Osteoblast (primary cell): ENCODE measurements at regions not wholly inside any gene's neighbourhood (a gene's known extent, or its start where the extent isn't known, plus 50 kb on each side); places are given as distances from the start of the nearest gene placed in this dataset.

ENCODE experiments used
- DNase-seq: peaks from one replicate; pipeline ENCODE4 v3.0.0; 2011; ENCODE audit warnings: low spot score, mixed read lengths; ENCODE audit not compliant: insufficient read length; ENCODE audit errors: missing footprints
- H2AFZ ChIP-seq: 2 replicates; pipeline ENCODE4 v1.6.0; 2011; ENCODE audit warnings: mild to moderate bottlenecking, low read length
- H3K27ac ChIP-seq: 2 replicates; pipeline ENCODE4 v1.5.1; 2011; ENCODE audit warnings: mild to moderate bottlenecking, low read depth, low read length, moderate library complexity
- H3K27me3 ChIP-seq: 2 replicates; pipeline ENCODE4 v1.6.0; 2012; ENCODE audit warnings: mild to moderate bottlenecking, control low read depth, inconsistent platforms, low read length, moderate library complexity; ENCODE audit not compliant: insufficient read depth
- H3K36me3 ChIP-seq: 2 replicates; pipeline ENCODE4 v1.5.1; 2011; ENCODE audit warnings: mild to moderate bottlenecking, low read length, control low read depth, moderate library complexity; ENCODE audit not compliant: insufficient read depth
- H3K4me1 ChIP-seq: 2 replicates; pipeline ENCODE4 v1.5.1; 2011; ENCODE audit warnings: mild to moderate bottlenecking, low read length, control low read depth, moderate library complexity; ENCODE audit not compliant: insufficient read depth
- H3K4me2 ChIP-seq: 2 replicates; pipeline ENCODE4 v1.6.0; 2011; ENCODE audit warnings: mild to moderate bottlenecking, low read length; ENCODE audit not compliant: insufficient read depth
- H3K4me3 ChIP-seq: fragments of 200-600 bp; sonication (generic); 3 replicates; pipeline ENCODE4 v1.5.1; 2012; ENCODE audit warnings: mild to moderate bottlenecking, low read length, inconsistent platforms; ENCODE audit not compliant: insufficient read depth
- H3K79me2 ChIP-seq: 2 replicates; pipeline ENCODE4 v1.6.0; 2012; ENCODE audit warnings: mild to moderate bottlenecking, low read length, control low read depth, inconsistent platforms; ENCODE audit not compliant: insufficient read depth
- H3K9me3 ChIP-seq: 2 replicates; pipeline ENCODE4 v1.5.1; 2011; ENCODE audit warnings: low read depth, low read length, control low read depth
- H4K20me1 ChIP-seq: 2 replicates; pipeline ENCODE4 v1.6.0; 2012; ENCODE audit warnings: mild to moderate bottlenecking, low read length, control low read depth; ENCODE audit not compliant: insufficient read depth
- CTCF ChIP-seq: IDR thresholded peaks from 2 replicates; pipeline ENCODE4 v1.5.1; 2011; ENCODE audit warnings: mild to moderate bottlenecking, low read depth, low read length, moderate library complexity; ENCODE audit errors: extremely low read depth

DNA sequence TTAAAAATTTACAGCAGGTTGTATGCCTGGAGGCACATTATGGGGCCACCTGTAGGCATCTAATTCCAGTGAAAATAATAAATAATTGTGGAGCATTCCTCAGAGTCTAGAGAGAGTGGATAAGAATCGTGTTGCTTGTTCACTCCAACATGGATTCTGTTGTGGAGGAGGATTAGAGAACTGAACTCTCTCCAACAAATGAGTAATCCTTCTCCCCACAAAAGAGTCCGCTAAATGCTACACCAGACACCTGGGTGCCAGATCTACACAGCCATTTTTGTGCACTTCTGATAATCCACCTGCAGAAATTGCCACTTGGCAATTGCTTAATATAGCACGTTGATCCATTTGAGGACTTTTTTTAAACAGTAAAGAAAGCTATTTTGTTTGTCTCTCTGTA lies 113.7 kb upstream of the DPYD start:
- TF ChIP-seq CTCF, result no peak
- Histone ChIP-seq H3K9me3 (no peaks in the 10 kb centered on the region), H3K4me2 (peak overlapping the region; percentile 49), H3K79me2 (peaks cover 71% of the 10 kb centered on the region), H4K20me1 (no peaks in the 10 kb centered on the region), H3K27me3 (no peaks in the 10 kb centered on the region), H3K27ac (peak overlapping the region; percentile 63), H3K4me1 (peaks cover 37% of the 10 kb centered on the region), H3K36me3 (no peaks in the 10 kb centered on the region), H2AFZ (peak overlapping the region; percentile 38), H3K4me3 (no peak overlapping the region)
- DNase-seq, result no peak

- Histone ChIP-seq H3K4me1 (peaks cover 42% of the 10 kb centered on the region), H2AFZ (no peak overlapping the region), H3K9me3 (no peaks in the 10 kb centered on the region), H3K27me3 (no peaks in the 10 kb centered on the region), H3K27ac (no peak overlapping the region), H4K20me1 (no peaks in the 10 kb centered on the region), H3K4me2 (no peak overlapping the region), H3K4me3 (no peak overlapping the region), H3K79me2 (peaks cover 69% of the 10 kb centered on the region), H3K36me3 (no peaks in the 10 kb centered on the region)
- DNase-seq, result no peak
- no peak for TF ChIP-seq CTCF
Observed at GRCh38 chr1:98032958-98033357, 112.1 kb upstream of the DPYD start.

DNA sequence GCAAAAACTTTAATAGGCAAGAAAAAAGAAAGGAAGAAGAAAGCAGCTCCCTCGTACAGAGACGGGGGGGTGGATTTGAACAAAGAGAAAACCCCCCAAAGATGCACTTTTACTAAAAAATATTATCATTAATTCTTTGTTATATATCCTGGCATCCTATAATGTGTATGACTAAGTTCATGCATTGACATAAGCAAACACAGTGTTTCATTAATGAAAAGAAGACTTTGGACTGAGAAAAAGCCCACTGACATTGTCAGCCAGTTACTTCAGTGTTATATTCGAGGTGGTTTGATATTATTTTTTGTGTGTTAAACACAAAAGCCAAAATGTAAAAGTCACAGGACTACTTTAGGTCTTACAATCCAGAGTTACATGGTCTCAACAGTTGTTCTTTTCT lies 110.1 kb upstream of the DPYD start:
- Histone ChIP-seq H3K4me3 (peak overlapping the region; percentile 33), H3K27me3 (no peaks in the 10 kb centered on the region), H3K4me1 (peaks cover 47% of the 10 kb centered on the region), H4K20me1 (no peaks in the 10 kb centered on the region), H3K79me2 (peaks cover 67% of the 10 kb centered on the region), H3K4me2 (peak overlapping the region; percentile 73), H3K27ac (peak overlapping the region; percentile 87), H3K36me3 (no peaks in the 10 kb centered on the region), H2AFZ (no peak overlapping the region), H3K9me3 (no peaks in the 10 kb centered on the region)
- no peak for TF ChIP-seq CTCF
- no peak for DNase-seq

- DNase-seq, result no peak
- Histone ChIP-seq H2AFZ (no peak overlapping the region), H3K4me3 (peak overlapping the region; percentile 26), H3K79me2 (peaks cover 68% of the 10 kb centered on the region), H3K9me3 (no peaks in the 10 kb centered on the region), H3K36me3 (no peaks in the 10 kb centered on the region), H3K27me3 (no peaks in the 10 kb centered on the region), H3K4me1 (peaks cover 44% of the 10 kb centered on the region), H4K20me1 (no peaks in the 10 kb centered on the region), H3K4me2 (peak overlapping the region; percentile 73), H3K27ac (peak overlapping the region; percentile 87)
- TF ChIP-seq CTCF, result no peak
Observed at GRCh38 chr1:98030483-98030882, 109.6 kb upstream of the DPYD start.
